Hepatocyte (in vitro differentiated cells): ENCODE measurements at regions not wholly inside any gene's neighbourhood (a gene's known extent, or its start where the extent isn't known, plus 50 kb on each side); places are given as distances from the start of the nearest gene placed in this dataset.
"Not testable (repeated sequence)": the region's sequence is repeated elsewhere in the genome, so short reads cannot be mapped to it uniquely, and the experiment has no call there.

ENCODE experiments used
- CTCF ChIP-seq: fragments of 200-600 bp; sonication (generic); IDR thresholded peaks from 2 replicates; pipeline ENCODE4 v1.5.1; 2016; ENCODE audit warnings: antibody characterized with exemption, mild to moderate bottlenecking; ENCODE audit not compliant: poor library complexity
- EZH2 ChIP-seq: fragments of 200-600 bp; sonication (generic); IDR thresholded peaks from 2 replicates; pipeline ENCODE4 v1.6.1; 2016; ENCODE audit warnings: antibody characterized with exemption, mild to moderate bottlenecking, borderline replicate concordance

GRCh38 chr4:66782751-66783150 is 762.6 kb downstream of the CENPC start:
- not testable (repeated sequence) for TF ChIP-seq CTCF, EZH2
